Neural progenitor cell (in vitro differentiated cells): ENCODE measurements at regions not wholly inside any gene's neighbourhood (a gene's known extent, or its start where the extent isn't known, plus 50 kb on each side); places are given as distances from the start of the nearest gene placed in this dataset.

Experiments used
- EZH2 ChIP-seq: fragments of 200-600 bp; sonication (generic); IDR thresholded peaks from 2 replicates; pipeline ENCODE4 v1.6.1; 2017; ENCODE audit warnings: antibody characterized with exemption, mild to moderate bottlenecking, moderate library complexity
- EZH2phosphoT487 ChIP-seq: fragments of 200-600 bp; sonication (generic); IDR thresholded peaks from 2 replicates; pipeline ENCODE4 v1.6.1; 2017; ENCODE audit warnings: antibody characterized with exemption
- TF ChIP-seq, protein P1 (sequence below): fragments of 200-600 bp; sonication (generic); IDR thresholded peaks from 2 replicates; pipeline ENCODE4 v1.5.1; 2017; ENCODE audit warnings: antibody characterized with exemption, mild to moderate bottlenecking

DNA sequence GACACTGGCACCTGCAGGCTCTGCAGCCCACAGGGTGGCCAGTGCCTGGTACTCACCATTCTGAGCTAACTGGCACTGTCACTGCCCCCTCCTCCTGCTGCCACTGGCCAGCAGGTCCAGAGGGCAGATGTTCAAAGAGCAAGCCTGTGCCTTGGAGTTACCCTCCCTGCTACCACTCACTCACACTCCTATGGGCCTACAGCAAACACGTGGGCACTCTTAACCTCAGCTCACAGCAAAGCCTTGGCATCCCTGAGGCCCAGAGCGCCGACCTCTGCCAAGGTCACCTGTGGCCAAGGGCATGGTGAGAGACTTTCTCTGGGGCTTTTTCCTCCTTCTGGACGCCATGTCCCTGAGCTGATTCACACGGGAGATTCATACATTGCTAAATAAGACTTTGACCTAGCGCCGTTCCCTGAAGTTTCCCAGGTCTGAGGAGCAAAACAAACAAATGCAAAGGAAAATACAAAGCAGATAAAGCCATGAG, 270.0 kb upstream of the PPP2R2D start:
- TF ChIP-seq, protein P1, sequence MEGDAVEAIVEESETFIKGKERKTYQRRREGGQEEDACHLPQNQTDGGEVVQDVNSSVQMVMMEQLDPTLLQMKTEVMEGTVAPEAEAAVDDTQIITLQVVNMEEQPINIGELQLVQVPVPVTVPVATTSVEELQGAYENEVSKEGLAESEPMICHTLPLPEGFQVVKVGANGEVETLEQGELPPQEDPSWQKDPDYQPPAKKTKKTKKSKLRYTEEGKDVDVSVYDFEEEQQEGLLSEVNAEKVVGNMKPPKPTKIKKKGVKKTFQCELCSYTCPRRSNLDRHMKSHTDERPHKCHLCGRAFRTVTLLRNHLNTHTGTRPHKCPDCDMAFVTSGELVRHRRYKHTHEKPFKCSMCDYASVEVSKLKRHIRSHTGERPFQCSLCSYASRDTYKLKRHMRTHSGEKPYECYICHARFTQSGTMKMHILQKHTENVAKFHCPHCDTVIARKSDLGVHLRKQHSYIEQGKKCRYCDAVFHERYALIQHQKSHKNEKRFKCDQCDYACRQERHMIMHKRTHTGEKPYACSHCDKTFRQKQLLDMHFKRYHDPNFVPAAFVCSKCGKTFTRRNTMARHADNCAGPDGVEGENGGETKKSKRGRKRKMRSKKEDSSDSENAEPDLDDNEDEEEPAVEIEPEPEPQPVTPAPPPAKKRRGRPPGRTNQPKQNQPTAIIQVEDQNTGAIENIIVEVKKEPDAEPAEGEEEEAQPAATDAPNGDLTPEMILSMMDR: no peak
- TF ChIP-seq EZH2 (no peak), EZH2phosphoT487 (no peak)
